Prostate gland (tissue), 2 donors: ENCODE measurements at regions not wholly inside any gene's neighbourhood (a gene's known extent, or its start where the extent isn't known, plus 50 kb on each side); places are given as distances from the start of the nearest gene placed in this dataset.
"Not testable (repeated sequence)": the region's sequence is repeated elsewhere in the genome, so short reads cannot be mapped to it uniquely, and the experiment has no call there.

Source experiments
- POLR2AphosphoS5 ChIP-seq: sonication (generic); formaldehyde crosslinking; IDR thresholded peaks from one replicate; pipeline ENCODE4 v1.6.1; 2017; ENCODE audit warnings: antibody characterized with exemption
- TF ChIP-seq, protein P1 (sequence below), 4 experiments: fragments of 200-600 bp in 2 of 4; fragments of 450-650 bp in 2 of 4; sonication (generic) in 2 of 4; IDR thresholded peaks; 1 replicate in 3 of 4; 2 replicates in 1 of 4; pipeline ENCODE4 v1.5.1; 2016 to 2019; ENCODE audit warnings: antibody characterized with exemption in 4 of 4, mild to moderate bottlenecking in 2 of 4, moderate library complexity in 2 of 4

GRCh38 chr4:26017961-26018700 is 104.1 kb downstream of the SMIM20 start:
- TF ChIP-seq, protein P1, sequence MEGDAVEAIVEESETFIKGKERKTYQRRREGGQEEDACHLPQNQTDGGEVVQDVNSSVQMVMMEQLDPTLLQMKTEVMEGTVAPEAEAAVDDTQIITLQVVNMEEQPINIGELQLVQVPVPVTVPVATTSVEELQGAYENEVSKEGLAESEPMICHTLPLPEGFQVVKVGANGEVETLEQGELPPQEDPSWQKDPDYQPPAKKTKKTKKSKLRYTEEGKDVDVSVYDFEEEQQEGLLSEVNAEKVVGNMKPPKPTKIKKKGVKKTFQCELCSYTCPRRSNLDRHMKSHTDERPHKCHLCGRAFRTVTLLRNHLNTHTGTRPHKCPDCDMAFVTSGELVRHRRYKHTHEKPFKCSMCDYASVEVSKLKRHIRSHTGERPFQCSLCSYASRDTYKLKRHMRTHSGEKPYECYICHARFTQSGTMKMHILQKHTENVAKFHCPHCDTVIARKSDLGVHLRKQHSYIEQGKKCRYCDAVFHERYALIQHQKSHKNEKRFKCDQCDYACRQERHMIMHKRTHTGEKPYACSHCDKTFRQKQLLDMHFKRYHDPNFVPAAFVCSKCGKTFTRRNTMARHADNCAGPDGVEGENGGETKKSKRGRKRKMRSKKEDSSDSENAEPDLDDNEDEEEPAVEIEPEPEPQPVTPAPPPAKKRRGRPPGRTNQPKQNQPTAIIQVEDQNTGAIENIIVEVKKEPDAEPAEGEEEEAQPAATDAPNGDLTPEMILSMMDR (IDR thresholded peaks at IDR 0.05) = not testable (repeated sequence)
- TF ChIP-seq POLR2AphosphoS5 = not testable (repeated sequence)
